Neural cell (in vitro differentiated cells): ENCODE measurements at regions not wholly inside any gene's neighbourhood (a gene's known extent, or its start where the extent isn't known, plus 50 kb on each side); places are given as distances from the start of the nearest gene placed in this dataset.

Source experiments
- H2AFZ ChIP-seq: fragments of 200-600, 300-800 bp; sonication (generic), shearing (Covaris generic); 2 replicates; pipeline ENCODE4 v1.6.0; 2014; ENCODE audit warnings: low read depth, mild to moderate bottlenecking, antibody characterized with exemption, low read length, moderate library complexity
- H3F3A ChIP-seq: fragments of 200-600 bp; shearing (Covaris generic); 2 replicates; pipeline ENCODE4 v1.6.1; 2016; ENCODE audit warnings: mild to moderate bottlenecking, moderate library complexity, mixed read lengths, antibody characterized with exemption, low read length; ENCODE audit not compliant: insufficient read depth, poor library complexity, severe bottlenecking
- H3K27ac ChIP-seq: fragments of 200-600, 300-800 bp; sonication (generic), shearing (Covaris generic); 2 replicates; pipeline ENCODE4 v1.5.1; 2014; ENCODE audit warnings: mild to moderate bottlenecking, low read length, moderate library complexity
- H3K27me3 ChIP-seq: fragments of 300-800, 200-600 bp; sonication (generic), shearing (Covaris generic); 2 replicates; pipeline ENCODE4 v1.6.0; 2014; ENCODE audit warnings: mild to moderate bottlenecking, low read depth, low read length, moderate library complexity; ENCODE audit not compliant: insufficient read depth
- H3K36me3 ChIP-seq: fragments of 300-800, 200-600 bp; sonication (generic), shearing (Covaris generic); 2 replicates; pipeline ENCODE4 v1.5.1; 2014; ENCODE audit warnings: mild to moderate bottlenecking, antibody characterized with exemption, low read length, moderate library complexity; ENCODE audit not compliant: insufficient read depth
- H3K4me2 ChIP-seq: fragments of 300-800, 200-600 bp; sonication (generic), shearing (Covaris generic); 2 replicates; pipeline ENCODE4 v1.6.0; 2014; ENCODE audit warnings: mild to moderate bottlenecking, low read length
- H3K4me3 ChIP-seq: fragments of 300-800, 200-600 bp; sonication (generic), shearing (Covaris generic); 2 replicates; pipeline ENCODE4 v1.5.1; 2014; ENCODE audit warnings: mild to moderate bottlenecking, low read length, moderate library complexity
- H3K79me2 ChIP-seq: fragments of 200-600 bp; shearing (Covaris generic); replicated peaks from 2 replicates; pipeline ENCODE4 v1.6.0; 2014; ENCODE audit warnings: mild to moderate bottlenecking, low read length, moderate library complexity; ENCODE audit not compliant: insufficient read depth
- H3K9ac ChIP-seq: fragments of 300-800, 200-600 bp; sonication (generic), shearing (Covaris generic); 2 replicates; pipeline ENCODE4 v1.6.1; 2016; ENCODE audit warnings: mild to moderate bottlenecking, low read length, mixed read lengths
- H3K9me2 ChIP-seq: fragments of 200-600 bp; shearing (Covaris generic); 2 replicates; pipeline ENCODE4 v1.6.1; 2016; ENCODE audit warnings: mild to moderate bottlenecking, low read length, mixed read lengths; ENCODE audit not compliant: insufficient read depth
- H3K9me3 ChIP-seq: fragments of 200-600, 300-800 bp; sonication (generic), shearing (Covaris generic); 2 replicates; pipeline ENCODE4 v1.6.1; 2016; ENCODE audit warnings: mild to moderate bottlenecking, mixed run types, low read length, moderate library complexity, mixed read lengths
- H4K20me1 ChIP-seq: fragments of 200-600 bp; shearing (Covaris generic); 2 replicates; pipeline ENCODE4 v1.6.1; 2016; ENCODE audit warnings: mild to moderate bottlenecking, mixed run types; ENCODE audit not compliant: insufficient read depth
- CTCF ChIP-seq: fragments of 450-650 bp; IDR thresholded peaks from 2 replicates; pipeline ENCODE4 v1.5.1; 2014; ENCODE audit warnings: antibody characterized with exemption, mild to moderate bottlenecking, moderate library complexity; ENCODE audit not compliant: poor library complexity, severe bottlenecking
- EP300 ChIP-seq: fragments of 450-650 bp; conservative IDR thresholded peaks from 2 replicates; pipeline ENCODE4 v1.6.1; 2014; ENCODE audit warnings: antibody characterized with exemption, mild to moderate bottlenecking, moderate library complexity; ENCODE audit not compliant: poor library complexity, severe bottlenecking
- EZH2 ChIP-seq: fragments of 200-600, 300-800 bp; shearing (Covaris generic), sonication (generic); IDR thresholded peaks from 2 replicates; pipeline ENCODE4 v1.6.1; 2014; ENCODE audit warnings: antibody characterized with exemption, low read length, borderline replicate concordance, mild to moderate bottlenecking; ENCODE audit not compliant: insufficient read depth, poor library complexity, severe bottlenecking
- MXI1 ChIP-seq: fragments of 450-650 bp; conservative IDR thresholded peaks from 2 replicates; pipeline ENCODE4 v1.6.1; 2014; ENCODE audit warnings: antibody characterized with exemption, mild to moderate bottlenecking; ENCODE audit not compliant: poor library complexity, severe bottlenecking
- POLR2AphosphoS5 ChIP-seq: IDR thresholded peaks from 2 replicates; pipeline ENCODE4 v1.6.1; 2012
- RAD21 ChIP-seq: fragments of 450-650 bp; conservative IDR thresholded peaks from 2 replicates; pipeline ENCODE4 v1.6.1; 2014; ENCODE audit warnings: antibody characterized with exemption, mild to moderate bottlenecking, moderate library complexity
- REST ChIP-seq: IDR thresholded peaks from 2 replicates; pipeline ENCODE4 v1.6.1; 2012; ENCODE audit warnings: borderline replicate concordance
- SMC3 ChIP-seq: fragments of 450-650 bp; conservative IDR thresholded peaks from 2 replicates; pipeline ENCODE4 v1.6.1; 2014; ENCODE audit warnings: antibody characterized with exemption, mild to moderate bottlenecking, moderate library complexity; ENCODE audit not compliant: poor library complexity
- TAF1 ChIP-seq: IDR thresholded peaks from 2 replicates; pipeline ENCODE4 v1.6.1; 2012; ENCODE audit warnings: low read depth

- no peaks in the 10 kb centered on the region for H3K9me2 ChIP-seq
- H3F3A ChIP-seq, result no peaks in the 10 kb centered on the region
- no peaks in the 10 kb centered on the region for H3K79me2 ChIP-seq
- TF ChIP-seq SMC3 (no peak), MXI1 (no peak)
- no peak overlapping the region for H3K4me2 ChIP-seq
- H3K9ac ChIP-seq, result no peak overlapping the region
- no peaks in the 10 kb centered on the region for H3K27me3 ChIP-seq
- H4K20me1 ChIP-seq, result no peaks in the 10 kb centered on the region
- no peak overlapping the region for H3K4me3 ChIP-seq
- no peak overlapping the region for H3K27ac ChIP-seq
- H3K36me3 ChIP-seq, result no peaks in the 10 kb centered on the region
- H2AFZ ChIP-seq, result no peak overlapping the region
- peaks cover 5% of the 10 kb centered on the region for H3K9me3 ChIP-seq
Observed at GRCh38 chr18:1177232-1177631, 272.6 kb downstream of the ADCYAP1 start.

GRCh38 chr18:1191341-1191740 lies 286.7 kb downstream of the ADCYAP1 start:
- no peaks in the 10 kb centered on the region for H3F3A ChIP-seq
- TF ChIP-seq POLR2AphosphoS5 (no peak), SMC3 (no peak), MXI1 (no peak), TAF1 (no peak), REST (no peak), RAD21 (no peak), CTCF (no peak), EP300 (no peak), EZH2 (no peak)
- no peaks in the 10 kb centered on the region for H4K20me1 ChIP-seq
- no peak overlapping the region for H3K27ac ChIP-seq
- H3K4me3 ChIP-seq, result no peak overlapping the region
- no peak overlapping the region for H3K9ac ChIP-seq
- no peak overlapping the region for H2AFZ ChIP-seq
- no peak overlapping the region for H3K4me2 ChIP-seq
- H3K9me2 ChIP-seq, result no peaks in the 10 kb centered on the region
- H3K79me2 ChIP-seq, result no peaks in the 10 kb centered on the region
- H3K9me3 ChIP-seq, result no peaks in the 10 kb centered on the region
- no peaks in the 10 kb centered on the region for H3K36me3 ChIP-seq
- H3K27me3 ChIP-seq, result no peaks in the 10 kb centered on the region

- Histone ChIP-seq H3K27ac (no peak overlapping the region), H2AFZ (no peak overlapping the region), H3F3A (no peaks in the 10 kb centered on the region), H3K9me3 (no peaks in the 10 kb centered on the region), H3K9ac (no peak overlapping the region), H3K4me3 (no peak overlapping the region), H3K9me2 (no peaks in the 10 kb centered on the region), H3K36me3 (no peaks in the 10 kb centered on the region), H3K27me3 (no peaks in the 10 kb centered on the region), H3K79me2 (no peaks in the 10 kb centered on the region), H3K4me2 (no peak overlapping the region), H4K20me1 (no peaks in the 10 kb centered on the region)
- TF ChIP-seq MXI1 (no peak), RAD21 (no peak), POLR2AphosphoS5 (no peak), SMC3 (no peak)
Observed at GRCh38 chr18:1213126-1213525, 308.5 kb downstream of the ADCYAP1 start.
